ENCODE measurements at regions not wholly inside any gene's neighbourhood (a gene's known extent, or its start where the extent isn't known, plus 50 kb on each side); places are given as distances from the start of the nearest gene placed in this dataset.

GRCh38 chrX:40316502-40316901, 218.7 kb upstream of the BCOR start:
- ATAC-seq (ENCODE audit: low FRiP score) = no peak
- TF ChIP-seq CTCF (IDR thresholded peaks at IDR 0.05) = no peak
- DNase-seq (ENCODE audit: low spot score) = no peak

GRCh38 chrX:40314070-40314469, 216.3 kb upstream of the BCOR start:
- DNase-seq (ENCODE audit: low spot score) (no peak), ATAC-seq (ENCODE audit: low FRiP score) (no peak)
- TF ChIP-seq CTCF (IDR thresholded peaks at IDR 0.05) = no peak

GRCh38 chrX:40313269-40313668, 215.5 kb upstream of the BCOR start:
- ATAC-seq (ENCODE audit: low FRiP score) (no peak), DNase-seq (ENCODE audit: low spot score) (no peak)
- no peak for TF ChIP-seq CTCF (IDR thresholded peaks at IDR 0.05)

GRCh38 chrX:40310447-40310846, 212.7 kb upstream of the BCOR start:
- no peak for TF ChIP-seq CTCF (IDR thresholded peaks at IDR 0.05)
- DNase-seq (ENCODE audit: low spot score) (no peak), ATAC-seq (ENCODE audit: low FRiP score) (no peak)

GRCh38 chrX:40310016-40310415, 212.3 kb upstream of the BCOR start:
- no peak for ATAC-seq (ENCODE audit: low FRiP score)
- no peak for TF ChIP-seq CTCF (IDR thresholded peaks at IDR 0.05)
- no peak for DNase-seq (ENCODE audit: low spot score)

- ATAC-seq (ENCODE audit: low FRiP score) = no peak
- no peak for TF ChIP-seq CTCF (IDR thresholded peaks at IDR 0.05)
- DNase-seq (ENCODE audit: low spot score) = no peak
These were observed 210.1 kb upstream of the BCOR start for GRCh38 chrX:40307871-40308270.

- no peak for ATAC-seq (ENCODE audit: low FRiP score)
- TF ChIP-seq CTCF (IDR thresholded peaks at IDR 0.05) = no peak
- no peak for DNase-seq (ENCODE audit: low spot score)
These were observed 206.4 kb upstream of the BCOR start for GRCh38 chrX:40304115-40304514.
